ENCODE measurements at regions not wholly inside any gene's neighbourhood (a gene's known extent, or its start where the extent isn't known, plus 50 kb on each side); places are given as distances from the start of the nearest gene placed in this dataset.

- DNase-seq: no peak
These were observed 315.2 kb upstream of the MAF start for GRCh38 chr16:79915761-79916160.

GRCh38 chr16:79914961-79915720 lies 314.6 kb upstream of the MAF start:
- DNase-seq: no peak

GRCh38 chr16:79912592-79913310 lies 312.2 kb upstream of the MAF start:
- no peak for DNase-seq

GRCh38 chr16:79911660-79912059 lies 311.1 kb upstream of the MAF start:
- no peak for DNase-seq

- DNase-seq: no peak
These were observed 309.0 kb upstream of the MAF start for GRCh38 chr16:79909571-79909970.

GRCh38 chr16:79903471-79903870 lies 302.9 kb upstream of the MAF start:
- DNase-seq: no peak

GRCh38 chr16:79902351-79902750 lies 301.8 kb upstream of the MAF start:
- DNase-seq: no peak

GRCh38 chr16:79901522-79901921 lies 301.0 kb upstream of the MAF start:
- DNase-seq: no peak

GRCh38 chr16:79899716-79900115 lies 299.2 kb upstream of the MAF start:
- no peak for DNase-seq

GRCh38 chr16:79899316-79899715 lies 298.8 kb upstream of the MAF start:
- no peak for DNase-seq

- no peak for DNase-seq
These were observed 298.2 kb upstream of the MAF start for GRCh38 chr16:79898703-79899102.

GRCh38 chr16:79897453-79898146 lies 297.1 kb upstream of the MAF start:
- DNase-seq: no peak

- DNase-seq: no peak
These were observed 296.5 kb upstream of the MAF start for GRCh38 chr16:79897104-79897452.

GRCh38 chr16:79895917-79896203 lies 295.3 kb upstream of the MAF start:
- DNase-seq: no peak

GRCh38 chr16:79895053-79895916 lies 294.7 kb upstream of the MAF start:
- DNase-seq: no peak

- DNase-seq: no peak
These were observed 292.9 kb upstream of the MAF start for GRCh38 chr16:79893445-79893844.

GRCh38 chr16:79892278-79892677 lies 291.7 kb upstream of the MAF start:
- DNase-seq: no peak

GRCh38 chr16:79891458-79891857 lies 290.9 kb upstream of the MAF start:
- no peak for DNase-seq

GRCh38 chr16:79887541-79888540 lies 287.3 kb upstream of the MAF start:
- no peak for DNase-seq

- peak; percentile 4 for DNase-seq
These were observed 284.8 kb upstream of the MAF start for GRCh38 chr16:79885320-79885719.

- no peak for DNase-seq
These were observed 283.0 kb upstream of the MAF start for GRCh38 chr16:79883494-79883893.
